Small intestine (tissue), 7 donors: ENCODE measurements at regions not wholly inside any gene's neighbourhood (a gene's known extent, or its start where the extent isn't known, plus 50 kb on each side); places are given as distances from the start of the nearest gene placed in this dataset.
A peak's percentile ranks its signal among the peaks of the same experiment; 100 is the strongest.

ENCODE experiments used
- DNase-seq, 2 donors: peaks; one replicate each; pipeline versions ENCODE4 v3.0.0 to v3.0.0-alpha.2; 2013
- FAIRE-seq: peaks from 2 replicates; lab custom pipeline; 2012; peaks lifted over from hg19 to GRCh38; lab: Jason Lieb, UNC
- H3K27ac ChIP-seq, 3 donors: one replicate each; pipeline ENCODE4 v1.5.1; 2013; ENCODE audit warnings: low read length in 2 of 3, mild to moderate bottlenecking in 2 of 3, control low read depth in 1 of 3, inconsistent platforms in 1 of 3, low read depth in 1 of 3, moderate library complexity in 1 of 3
- H3K27me3 ChIP-seq, 3 donors: one replicate each; pipeline ENCODE4 v1.6.1; 2013; ENCODE audit warnings: low read length in 3 of 3, inconsistent platforms in 1 of 3; ENCODE audit not compliant: control insufficient read depth in 3 of 3, insufficient read depth in 3 of 3
- H3K36me3 ChIP-seq, 3 donors: one replicate each; pipeline ENCODE4 v1.6.1; 2013; ENCODE audit warnings: low read length in 3 of 3, inconsistent platforms in 1 of 3, low read depth in 1 of 3, mild to moderate bottlenecking in 1 of 3, moderate library complexity in 1 of 3; ENCODE audit not compliant: control insufficient read depth in 3 of 3, insufficient read depth in 2 of 3
- H3K4me1 ChIP-seq, 3 donors: one replicate each; pipeline ENCODE4 v1.6.1; 2013; ENCODE audit warnings: low read length in 2 of 3, inconsistent platforms in 1 of 3, low read depth in 1 of 3, mild to moderate bottlenecking in 1 of 3, moderate library complexity in 1 of 3; ENCODE audit not compliant: control insufficient read depth in 3 of 3, insufficient read depth in 2 of 3
- H3K4me3 ChIP-seq, 3 donors: one replicate each; pipeline ENCODE4 v1.5.1; 2013; ENCODE audit warnings: low read length in 3 of 3, control low read depth in 1 of 3, inconsistent platforms in 1 of 3, low read depth in 1 of 3, mild to moderate bottlenecking in 1 of 3, moderate library complexity in 1 of 3
- H3K9me3 ChIP-seq, 2 donors: one replicate each; pipeline ENCODE4 v1.6.1; 2013; ENCODE audit warnings: low read depth in 1 of 2, low read length in 1 of 2; ENCODE audit not compliant: control insufficient read depth in 2 of 2, insufficient read depth in 1 of 2
- WGBS, 3 donors: extraction: QIAGEN DNeasy Blood & Tissue Kit; methylation state at CpG; one replicate each; pipeline ENCODE4 v1.1.7; 2013; 5-methylcytosine and 5-hydroxymethylcytosine counted together
- donor health status: healthy with polysubstance abuse.
- donor health status: control.
- donor health status: control.
- donor health status: Bipolar disorder and iron deficiency.
- donor health status: healthy.

DNA sequence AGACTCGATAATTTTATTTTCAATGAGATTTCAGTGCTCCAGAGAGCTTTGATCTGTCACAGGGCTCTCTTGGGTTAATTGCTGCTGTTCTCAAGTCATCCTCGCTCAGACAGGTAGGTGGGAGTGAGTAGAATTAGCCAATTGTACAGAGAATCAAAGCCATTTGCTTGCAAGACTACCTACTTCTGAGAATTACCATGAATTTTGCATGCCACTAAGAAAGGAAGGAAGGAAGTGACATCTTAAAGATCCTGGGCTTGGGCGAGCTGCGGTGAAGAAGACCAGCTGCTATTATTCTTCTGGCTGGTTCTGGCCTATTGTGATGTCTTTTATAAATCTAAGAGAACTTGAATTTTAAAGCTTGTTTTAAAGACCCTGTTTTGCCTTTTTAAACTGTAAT is 154.1 kb upstream of the LPP start:
- H3K4me1 ChIP-seq: peaks cover 9 to 64% (median 19%) of the 10 kb centered on the region in 3 donors
- peak overlapping the region in 2 of 3 donors; percentile 20 to 87 for H3K27ac ChIP-seq
- H3K4me3 ChIP-seq: no peak overlapping the region
- no peak for FAIRE-seq
- no peaks in the 10 kb centered on the region for H3K27me3 ChIP-seq
- no peaks in the 10 kb centered on the region for H3K9me3 ChIP-seq
- WGBS, 3 donors: 53 to 57% (median 54%) methylated on average over 4 of the region's 4 CpGs
- peak in 1 of 2 donors; percentile 71 for DNase-seq
- no peaks in the 10 kb centered on the region for H3K36me3 ChIP-seq

DNA sequence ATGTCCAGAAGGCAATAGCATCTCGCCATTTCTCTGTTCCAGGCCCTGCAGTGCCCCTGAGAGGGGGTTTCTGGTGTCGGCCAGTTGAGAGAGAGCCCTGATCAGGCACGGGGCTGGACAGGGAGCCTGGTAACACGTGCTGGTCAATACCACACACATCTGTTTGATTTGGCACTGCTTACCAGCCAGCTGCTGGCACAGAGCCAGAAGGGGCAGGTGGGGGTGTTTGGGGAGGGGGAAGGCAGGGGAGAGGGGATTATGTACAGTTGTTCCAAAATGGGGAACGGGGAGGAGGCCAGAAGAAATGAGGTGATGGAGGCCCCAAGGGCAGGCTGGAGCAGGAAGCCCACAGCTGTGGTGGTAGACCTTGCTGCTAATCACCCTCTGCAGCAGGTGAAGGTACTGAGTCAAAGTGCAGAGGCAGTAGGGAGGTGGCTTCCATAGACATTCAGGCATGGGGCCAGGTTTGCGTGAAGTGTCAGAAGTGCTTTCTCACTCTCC is 153.5 kb upstream of the LPP start:
- Histone ChIP-seq H3K9me3 (no peaks in the 10 kb centered on the region), H3K27ac (peak overlapping the region; percentile 20 to 87 (median 70)), H3K27me3 (no peaks in the 10 kb centered on the region), H3K4me1 (peaks cover 9 to 66% (median 19%) of the 10 kb centered on the region in 3 donors), H3K4me3 (no peak overlapping the region), H3K36me3 (no peaks in the 10 kb centered on the region)
- FAIRE-seq: no peak
- DNase-seq: peak; percentile 77 to 92
- WGBS, 3 donors: 11 to 41% (median 20%) methylated on average over 6 of the region's 6 CpGs

DNA sequence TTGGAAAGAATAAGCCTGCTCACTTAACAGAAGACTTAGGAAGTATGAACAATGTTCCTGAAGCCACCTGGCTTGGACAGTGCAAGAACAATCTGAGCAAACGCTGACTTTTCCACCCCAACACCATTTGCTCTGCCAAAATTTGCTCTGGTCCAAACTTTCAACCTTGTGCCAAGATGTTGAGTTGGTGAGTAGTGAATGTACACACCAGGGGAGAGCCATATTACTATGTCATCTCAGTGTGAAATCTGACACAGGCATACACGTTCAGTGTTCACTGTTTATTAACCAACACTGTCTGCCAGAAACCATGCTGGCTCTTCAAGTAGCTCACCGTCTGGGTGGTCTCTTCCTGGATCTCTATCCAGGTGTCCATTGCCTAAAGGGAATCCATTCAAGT is 152.9 kb upstream of the LPP start:
- Histone ChIP-seq H3K4me1 (peaks cover 9 to 66% (median 19%) of the 10 kb centered on the region in 3 donors), H3K36me3 (no peaks in the 10 kb centered on the region), H3K27ac (peak overlapping the region in 2 of 3 donors; percentile 13 to 37), H3K27me3 (no peaks in the 10 kb centered on the region), H3K4me3 (no peak overlapping the region), H3K9me3 (no peaks in the 10 kb centered on the region)
- DNase-seq (no peak), FAIRE-seq (no peak)
- WGBS, 3 donors: 38 to 58% (median 57%) methylated on average over 3 of the region's 3 CpGs

DNA sequence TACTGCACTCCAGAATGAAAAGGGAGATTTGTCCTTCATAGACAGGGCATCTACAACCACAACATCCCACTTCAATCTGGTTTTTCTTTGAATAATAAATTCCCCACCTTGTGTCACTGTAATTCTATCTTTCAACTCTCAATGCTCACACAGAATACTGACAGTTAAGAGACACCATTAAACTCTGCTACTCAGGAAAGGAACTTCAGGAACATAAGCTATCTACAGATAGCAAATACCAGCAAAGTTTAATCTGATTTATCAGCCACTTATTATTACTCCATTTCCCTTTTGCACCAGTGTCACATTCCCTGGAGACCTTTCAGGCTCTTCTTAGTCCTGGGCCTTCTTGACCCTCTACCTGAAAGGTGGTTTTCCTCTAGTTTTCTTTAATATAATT is 152.0 kb upstream of the LPP start:
- Histone ChIP-seq H3K4me1 (peaks cover 9 to 66% (median 19%) of the 10 kb centered on the region in 3 donors), H3K27me3 (no peaks in the 10 kb centered on the region), H3K4me3 (no peak overlapping the region), H3K27ac (no peak overlapping the region), H3K36me3 (no peaks in the 10 kb centered on the region), H3K9me3 (no peaks in the 10 kb centered on the region)
- DNase-seq: no peak
- no peak for FAIRE-seq

DNA sequence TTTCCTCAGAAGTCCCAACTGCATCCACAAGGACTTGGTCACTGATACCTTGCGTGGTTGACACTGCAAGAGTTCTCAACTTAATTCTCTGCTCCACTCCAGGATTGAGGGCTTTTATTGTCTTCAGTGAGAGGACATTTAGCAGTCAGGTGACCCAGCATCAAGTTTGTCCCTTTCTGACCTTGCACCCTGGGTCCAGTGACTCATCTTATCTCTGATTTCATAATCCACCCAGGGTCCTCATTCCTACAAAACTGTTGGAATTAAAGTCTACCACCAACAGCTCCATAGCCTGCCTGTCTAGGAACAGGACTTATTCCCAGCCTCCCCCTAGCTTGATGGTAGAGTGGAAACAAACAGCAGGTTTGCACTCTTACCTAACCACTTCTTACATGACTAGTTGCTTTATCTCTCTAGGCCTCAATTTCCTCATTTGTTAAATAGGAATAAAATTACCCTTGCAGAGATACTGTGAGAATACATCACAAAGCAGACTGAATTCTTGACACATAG is 151.3 kb upstream of the LPP start:
- Histone ChIP-seq H3K36me3 (no peaks in the 10 kb centered on the region), H3K27ac (peak overlapping the region; percentile 23 to 77 (median 71)), H3K27me3 (no peaks in the 10 kb centered on the region), H3K9me3 (no peaks in the 10 kb centered on the region), H3K4me3 (no peak overlapping the region), H3K4me1 (peaks cover 6 to 60% (median 15%) of the 10 kb centered on the region in 3 donors)
- FAIRE-seq (no peak), DNase-seq (peak; percentile 57 to 65)
- WGBS, 3 donors: 93 to 100% (median 93%) methylated on average over 1 of the region's 1 CpG

DNA sequence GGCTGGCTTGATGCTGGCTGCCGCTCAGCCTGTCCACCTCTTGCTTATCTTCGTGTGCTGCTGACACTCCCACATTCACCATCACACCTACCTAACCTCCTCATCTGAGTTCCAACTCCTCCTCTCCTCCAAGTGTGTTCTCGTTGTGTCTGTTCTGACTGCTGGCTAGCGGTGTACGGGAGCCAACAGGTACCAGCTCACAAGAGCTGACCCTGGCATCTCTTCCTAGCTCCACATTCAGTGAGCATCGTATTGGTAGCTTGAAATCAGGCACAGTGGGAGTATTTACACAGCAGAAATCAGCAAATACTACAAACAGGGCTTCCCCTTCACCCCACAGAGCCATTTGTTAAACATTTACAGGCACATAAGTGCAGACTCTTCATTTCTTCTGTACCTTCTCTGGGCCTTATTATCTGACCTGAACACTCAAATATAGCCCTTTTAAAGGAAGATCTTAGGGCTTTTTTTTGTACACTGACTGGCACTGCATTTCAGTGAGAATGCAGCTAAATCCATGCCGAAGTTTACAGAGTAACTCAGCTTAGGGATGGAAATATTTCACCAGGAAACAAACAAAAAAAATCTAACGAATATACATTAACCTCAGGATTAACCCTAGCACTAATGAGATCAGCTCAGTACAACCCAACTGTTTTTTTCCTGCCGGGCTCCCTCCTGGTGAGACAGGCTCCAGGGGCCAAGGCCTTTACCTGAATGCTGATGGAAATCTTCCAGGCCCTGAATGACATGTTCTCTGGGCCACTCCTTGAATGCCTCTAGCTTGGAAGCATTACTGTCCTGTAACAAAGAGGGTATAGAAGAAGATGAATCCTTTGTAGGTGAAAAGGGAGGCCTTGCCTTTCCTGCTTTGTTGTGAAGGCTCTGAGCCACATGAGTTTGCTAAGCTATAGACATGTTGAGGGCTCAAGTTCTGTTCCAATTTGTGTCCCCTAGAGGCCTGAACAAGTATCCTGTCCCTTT is 150.5 kb upstream of the LPP start:
- H3K4me3 ChIP-seq: no peak overlapping the region
- FAIRE-seq (no peak), DNase-seq (peak; percentile 83 to 88)
- no peaks in the 10 kb centered on the region for H3K27me3 ChIP-seq
- no peaks in the 10 kb centered on the region for H3K9me3 ChIP-seq
- no peaks in the 10 kb centered on the region for H3K36me3 ChIP-seq
- H3K4me1 ChIP-seq: peaks cover 4 to 53% (median 11%) of the 10 kb centered on the region in 3 donors
- 12 to 59% (median 36%) methylated on average over 9 of the region's 9 CpGs for whole genome bisulfite sequencing, 3 donors
- peak overlapping the region; percentile 46 to 77 (median 71) for H3K27ac ChIP-seq

DNA sequence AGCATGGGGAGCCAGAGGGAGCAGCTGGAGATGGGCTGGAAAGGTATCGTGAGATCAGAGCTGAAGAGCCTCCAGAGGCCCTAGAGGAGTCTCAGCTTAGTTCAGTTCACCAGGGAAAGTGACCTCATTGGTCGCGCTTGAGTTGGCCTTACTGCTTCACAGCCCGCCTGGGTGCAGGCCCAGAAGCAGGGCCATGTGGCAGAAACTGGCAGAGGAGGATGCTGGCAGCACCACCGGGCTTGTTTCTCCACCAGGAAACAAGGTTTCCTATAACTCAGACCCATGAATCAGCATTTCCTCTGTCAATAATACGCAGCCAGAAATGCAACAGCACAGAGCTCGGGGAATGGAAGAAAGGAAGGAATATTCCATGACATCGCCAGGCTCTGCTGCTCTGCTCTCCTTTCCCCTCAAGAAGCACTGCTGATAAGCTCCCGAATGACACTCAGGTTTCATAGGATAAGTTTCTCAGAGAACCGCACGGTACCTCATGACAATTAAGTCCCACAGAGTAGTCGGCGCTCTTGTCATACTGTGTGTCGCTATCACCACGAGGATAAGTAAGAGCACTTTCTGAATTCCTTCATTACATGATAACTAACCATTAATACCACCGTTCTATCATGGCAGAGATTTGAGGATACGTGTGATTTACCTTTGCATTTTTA is 147.1 kb upstream of the LPP start:
- DNase-seq (no peak), FAIRE-seq (no peak)
- Histone ChIP-seq H3K27ac (no peak overlapping the region), H3K27me3 (no peaks in the 10 kb centered on the region), H3K4me3 (no peak overlapping the region), H3K36me3 (peaks cover 0 to 1% (median 0%) of the 10 kb centered on the region in 3 donors), H3K9me3 (peaks cover 0 to 8% of the 10 kb centered on the region in 2 donors), H3K4me1 (peaks cover 0 to 32% (median 2%) of the 10 kb centered on the region in 3 donors)
- 88 to 93% (median 93%) methylated on average over 17 of the region's 17 CpGs for WGBS, 3 donors

DNA sequence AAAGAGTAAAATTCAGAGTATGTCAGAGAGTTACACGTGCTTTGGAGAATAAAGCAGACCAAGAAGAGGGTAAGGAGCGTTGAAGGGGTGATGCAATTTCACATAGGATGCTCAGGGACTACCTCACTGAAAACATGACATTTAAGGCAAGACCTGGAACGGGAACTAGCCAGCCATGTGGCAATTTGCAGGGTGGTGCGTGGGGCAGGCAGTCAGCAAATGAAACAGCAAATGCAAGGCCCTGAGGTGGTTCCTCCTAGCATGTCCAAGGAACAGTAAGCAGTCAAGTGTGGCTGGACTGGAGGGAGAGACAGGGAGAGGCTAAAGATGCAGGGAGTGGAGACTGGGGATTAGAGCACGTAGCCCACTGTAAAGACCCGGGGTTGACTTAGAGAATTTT is 146.1 kb upstream of the LPP start:
- Histone ChIP-seq H3K27me3 (no peaks in the 10 kb centered on the region), H3K4me1 (peaks cover 0 to 21% (median 2%) of the 10 kb centered on the region in 3 donors), H3K9me3 (peaks cover 0 to 8% of the 10 kb centered on the region in 2 donors), H3K27ac (no peak overlapping the region), H3K36me3 (peaks cover 0 to 1% (median 0%) of the 10 kb centered on the region in 3 donors), H3K4me3 (no peak overlapping the region)
- no peak for FAIRE-seq
- no peak for DNase-seq
- 93 to 94% (median 93%) methylated on average over 6 of the region's 6 CpGs for WGBS, 3 donors
